GM12872 (cell line): ENCODE measurements at regions not wholly inside any gene's neighbourhood (a gene's known extent, or its start where the extent isn't known, plus 50 kb on each side); places are given as distances from the start of the nearest gene placed in this dataset.

Experiments
- TF ChIP-seq, protein P1 (sequence below): IDR thresholded peaks from 3 replicates; pipeline ENCODE4 v1.5.1; 2011; ENCODE audit warnings: low read depth, mild to moderate bottlenecking, low read length, moderate library complexity; ENCODE audit not compliant: insufficient read depth

DNA sequence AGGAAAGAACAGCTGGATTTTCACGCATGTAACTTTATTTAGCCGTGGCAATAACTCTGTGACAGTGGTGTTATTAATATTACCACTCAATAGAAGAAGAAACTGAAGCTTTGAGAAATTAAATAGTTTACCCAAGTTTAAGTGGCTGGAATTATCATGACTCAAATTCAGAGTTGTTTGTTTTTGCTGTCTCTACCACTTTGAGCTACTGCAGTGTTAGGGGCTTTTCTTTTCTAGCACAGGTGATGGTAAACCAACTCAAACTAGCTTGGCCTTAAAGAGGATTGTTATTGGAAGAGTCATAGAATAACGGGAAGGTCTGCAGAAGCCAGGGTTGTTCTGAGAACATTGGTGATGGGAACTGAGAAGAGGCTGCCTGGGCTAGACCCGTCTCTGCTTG, 66.0 kb upstream of the PREP start:
- TF ChIP-seq, protein P1, sequence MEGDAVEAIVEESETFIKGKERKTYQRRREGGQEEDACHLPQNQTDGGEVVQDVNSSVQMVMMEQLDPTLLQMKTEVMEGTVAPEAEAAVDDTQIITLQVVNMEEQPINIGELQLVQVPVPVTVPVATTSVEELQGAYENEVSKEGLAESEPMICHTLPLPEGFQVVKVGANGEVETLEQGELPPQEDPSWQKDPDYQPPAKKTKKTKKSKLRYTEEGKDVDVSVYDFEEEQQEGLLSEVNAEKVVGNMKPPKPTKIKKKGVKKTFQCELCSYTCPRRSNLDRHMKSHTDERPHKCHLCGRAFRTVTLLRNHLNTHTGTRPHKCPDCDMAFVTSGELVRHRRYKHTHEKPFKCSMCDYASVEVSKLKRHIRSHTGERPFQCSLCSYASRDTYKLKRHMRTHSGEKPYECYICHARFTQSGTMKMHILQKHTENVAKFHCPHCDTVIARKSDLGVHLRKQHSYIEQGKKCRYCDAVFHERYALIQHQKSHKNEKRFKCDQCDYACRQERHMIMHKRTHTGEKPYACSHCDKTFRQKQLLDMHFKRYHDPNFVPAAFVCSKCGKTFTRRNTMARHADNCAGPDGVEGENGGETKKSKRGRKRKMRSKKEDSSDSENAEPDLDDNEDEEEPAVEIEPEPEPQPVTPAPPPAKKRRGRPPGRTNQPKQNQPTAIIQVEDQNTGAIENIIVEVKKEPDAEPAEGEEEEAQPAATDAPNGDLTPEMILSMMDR: no peak

DNA sequence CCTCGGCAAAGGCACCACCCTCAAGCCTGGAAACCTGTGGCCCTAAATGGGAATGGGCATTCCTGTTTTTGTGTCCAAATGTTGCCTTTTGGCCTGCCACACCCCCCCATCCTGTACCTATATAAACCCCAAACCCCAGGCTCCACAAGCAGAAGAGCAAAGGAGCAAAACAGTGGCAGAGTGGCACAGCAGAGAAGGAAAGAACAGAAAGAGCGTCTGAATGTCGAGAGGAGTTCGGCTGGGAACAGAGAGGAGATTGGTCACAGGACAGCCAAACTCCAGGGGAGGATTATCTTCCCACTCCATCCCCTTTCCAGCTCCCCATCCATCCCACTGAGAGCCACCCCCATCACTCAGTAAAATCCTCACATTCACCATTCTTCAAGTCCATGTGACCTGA, 58.0 kb upstream of the PREP start:
- TF ChIP-seq, protein P1: no peak

- TF ChIP-seq, protein P1: no peak
Observed at GRCh38 chr6:105459864-105460263, 57.0 kb upstream of the PREP start.

DNA sequence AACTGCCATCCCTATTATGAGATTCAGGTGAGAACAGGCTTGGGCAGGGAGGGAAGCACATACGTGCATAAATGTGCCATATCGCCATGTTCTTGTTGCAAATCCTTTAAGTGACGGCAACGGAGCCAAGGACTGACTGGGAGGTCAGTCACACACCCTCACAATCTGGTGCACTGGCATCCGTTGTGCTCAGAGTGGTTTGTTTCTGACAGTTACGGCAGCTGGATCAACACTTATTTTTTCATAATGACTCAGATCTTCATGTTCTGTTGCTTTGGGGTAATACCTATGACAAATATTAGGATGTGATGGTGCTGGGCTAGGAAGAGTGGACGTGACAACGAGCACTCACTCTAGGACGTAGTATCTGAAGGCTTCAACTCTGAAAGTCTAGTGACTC, 56.2 kb upstream of the PREP start:
- TF ChIP-seq, protein P1: no peak

DNA sequence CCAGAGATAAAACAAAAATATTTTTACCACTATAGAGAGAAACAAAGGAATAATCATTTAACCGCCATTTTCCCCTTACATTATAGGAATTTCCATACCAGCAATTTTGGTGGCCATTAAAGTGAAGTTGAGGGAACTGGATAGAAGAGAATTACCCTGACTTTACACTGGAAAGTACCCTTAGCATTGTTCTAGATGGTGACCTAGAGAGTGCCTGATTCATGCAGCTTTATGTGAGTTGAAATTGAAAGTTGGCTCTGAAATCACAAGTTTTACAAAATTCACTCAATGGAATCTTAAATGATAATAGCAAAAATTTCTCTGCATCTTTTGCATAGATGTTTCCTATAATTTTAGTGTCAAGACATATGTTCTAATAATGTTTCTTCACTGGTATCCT, 55.7 kb upstream of the PREP start:
- TF ChIP-seq, protein P1: no peak

DNA sequence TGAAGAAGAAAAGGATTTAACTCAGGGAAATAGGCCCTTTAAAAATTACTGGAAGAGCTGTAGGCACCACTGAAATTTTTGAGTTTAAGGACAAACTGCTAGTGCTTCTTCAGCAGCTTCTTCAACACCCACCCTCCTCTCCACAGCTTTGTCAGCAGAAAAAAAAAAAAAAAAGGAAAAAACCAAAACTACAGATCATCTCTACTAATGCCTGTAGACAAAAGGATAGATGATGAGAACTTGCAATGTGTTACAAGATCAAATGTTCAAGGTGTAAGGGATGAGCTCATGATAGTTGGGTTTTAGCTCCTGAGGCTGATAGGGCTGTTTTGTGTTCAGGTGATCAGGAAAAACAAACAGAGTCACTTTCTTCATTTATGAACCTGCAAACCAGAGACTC, 55.2 kb upstream of the PREP start:
- TF ChIP-seq, protein P1: no peak

DNA sequence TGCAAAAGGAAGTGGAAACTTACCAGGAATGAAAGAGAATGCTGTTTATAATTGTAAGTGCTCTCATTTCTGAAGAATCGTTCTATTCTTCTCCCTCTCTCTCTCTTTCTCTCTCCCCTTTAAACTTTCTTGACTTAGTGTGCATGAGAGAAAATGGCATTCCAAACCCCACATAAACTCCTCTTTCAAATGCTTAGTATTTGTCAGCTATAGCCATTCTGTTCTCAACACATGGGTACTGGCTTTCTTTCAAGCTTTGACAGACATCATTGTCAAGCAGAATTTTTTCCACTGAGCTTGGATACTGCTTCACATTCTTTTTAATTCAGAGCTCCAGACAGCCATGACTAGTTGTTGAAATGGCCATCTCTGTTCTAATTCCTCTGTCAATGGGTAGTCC, 51.1 kb upstream of the PREP start:
- TF ChIP-seq, protein P1: no peak
